ENCODE measurements at regions not wholly inside any gene's neighbourhood (a gene's known extent, or its start where the extent isn't known, plus 50 kb on each side); places are given as distances from the start of the nearest gene placed in this dataset.

GRCh38 chr15:70430069-70430468 lies 332.4 kb upstream of the TLE3 start:
- no peak for DNase-seq (ENCODE audit: low read depth in 3 of 3, low spot score in 1 of 3)

GRCh38 chr15:70429056-70429722 lies 331.5 kb upstream of the TLE3 start:
- no peak for DNase-seq (ENCODE audit: low read depth in 3 of 3, low spot score in 1 of 3)

- DNase-seq (ENCODE audit: low read depth in 3 of 3, low spot score in 1 of 3): no peak
These were observed 330.6 kb upstream of the TLE3 start for GRCh38 chr15:70428211-70428822.

- no peak for DNase-seq (ENCODE audit: low read depth in 3 of 3, low spot score in 1 of 3)
These were observed 329.7 kb upstream of the TLE3 start for GRCh38 chr15:70427167-70428120.

- no peak for DNase-seq (ENCODE audit: low read depth in 3 of 3, low spot score in 1 of 3)
These were observed 328.5 kb upstream of the TLE3 start for GRCh38 chr15:70426096-70426821.

GRCh38 chr15:70424937-70425411 lies 327.3 kb upstream of the TLE3 start:
- no peak for DNase-seq (ENCODE audit: low read depth in 3 of 3, low spot score in 1 of 3)

- DNase-seq (ENCODE audit: low read depth in 3 of 3, low spot score in 1 of 3): no peak
These were observed 325.6 kb upstream of the TLE3 start for GRCh38 chr15:70423267-70423666.

GRCh38 chr15:70422342-70422741 lies 324.6 kb upstream of the TLE3 start:
- DNase-seq (ENCODE audit: low read depth in 3 of 3, low spot score in 1 of 3): no peak

- DNase-seq (ENCODE audit: low read depth in 3 of 3, low spot score in 1 of 3): no peak
These were observed 323.3 kb upstream of the TLE3 start for GRCh38 chr15:70420948-70421482.

- no peak for DNase-seq (ENCODE audit: low read depth in 3 of 3, low spot score in 1 of 3)
These were observed 322.6 kb upstream of the TLE3 start for GRCh38 chr15:70420086-70420947.

GRCh38 chr15:70418943-70419342 lies 321.2 kb upstream of the TLE3 start:
- DNase-seq (ENCODE audit: low read depth in 3 of 3, low spot score in 1 of 3): no peak

- no peak for DNase-seq (ENCODE audit: low read depth in 3 of 3, low spot score in 1 of 3)
These were observed 319.8 kb upstream of the TLE3 start for GRCh38 chr15:70417535-70417934.

GRCh38 chr15:70416829-70417228 lies 319.1 kb upstream of the TLE3 start:
- no peak for DNase-seq (ENCODE audit: low read depth in 3 of 3, low spot score in 1 of 3)

GRCh38 chr15:70415398-70415797 lies 317.7 kb upstream of the TLE3 start:
- no peak for DNase-seq (ENCODE audit: low read depth in 3 of 3, low spot score in 1 of 3)

- DNase-seq (ENCODE audit: low read depth in 3 of 3, low spot score in 1 of 3): no peak
These were observed 316.9 kb upstream of the TLE3 start for GRCh38 chr15:70414626-70415025.

GRCh38 chr15:70412794-70413193 lies 315.1 kb upstream of the TLE3 start:
- no peak for DNase-seq (ENCODE audit: low read depth in 3 of 3, low spot score in 1 of 3)

- no peak for DNase-seq (ENCODE audit: low read depth in 3 of 3, low spot score in 1 of 3)
These were observed 313.6 kb upstream of the TLE3 start for GRCh38 chr15:70411143-70411863.

- no peak for DNase-seq (ENCODE audit: low read depth in 3 of 3, low spot score in 1 of 3)
These were observed 312.8 kb upstream of the TLE3 start for GRCh38 chr15:70410371-70410985.

GRCh38 chr15:70409388-70409787 lies 311.7 kb upstream of the TLE3 start:
- DNase-seq (ENCODE audit: low read depth in 3 of 3, low spot score in 1 of 3): no peak
